NT2/D1 (cell line): ENCODE measurements at regions not wholly inside any gene's neighbourhood (a gene's known extent, or its start where the extent isn't known, plus 50 kb on each side); places are given as distances from the start of the nearest gene placed in this dataset.

Experiments
- SUZ12 ChIP-seq: IDR thresholded peaks from 2 replicates; pipeline ENCODE4 v1.6.1; 2011; ENCODE audit not compliant: insufficient read length, insufficient read depth; ENCODE audit errors: extremely low read depth
- YY1 ChIP-seq: IDR thresholded peaks from 2 replicates; pipeline ENCODE4 v1.6.1; 2011; ENCODE audit not compliant: insufficient read length, insufficient read depth
- ZNF274 ChIP-seq: IDR thresholded peaks from 2 replicates; pipeline ENCODE4 v1.6.1; 2011; ENCODE audit warnings: mild to moderate bottlenecking, low read depth, low read length

DNA sequence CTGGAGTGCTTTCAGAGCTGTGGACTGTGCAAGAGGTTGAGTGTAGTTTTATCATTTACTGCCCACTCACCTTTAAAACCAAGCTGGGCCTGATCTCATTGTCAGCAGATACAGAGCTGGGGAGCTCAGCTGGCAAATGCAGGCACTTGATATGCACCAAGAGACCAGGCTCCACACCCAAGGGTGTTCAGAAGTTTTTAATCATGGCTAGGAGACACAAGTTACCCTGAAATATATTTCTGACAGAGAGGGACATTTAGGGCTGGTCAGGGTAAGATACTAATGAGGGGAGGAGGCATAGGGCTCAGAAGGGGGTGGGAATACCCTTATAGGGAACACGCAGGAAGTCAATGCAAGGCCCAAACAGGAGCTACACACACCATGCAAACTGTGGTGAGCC is 153.7 kb downstream of the ELAVL4 start:
- TF ChIP-seq ZNF274 (no peak), YY1 (no peak), SUZ12 (no peak)
